DMS79 (cell line): ENCODE measurements at regions not wholly inside any gene's neighbourhood (a gene's known extent, or its start where the extent isn't known, plus 50 kb on each side); places are given as distances from the start of the nearest gene placed in this dataset.

Source experiments
- DNase-seq: peaks from one replicate; lab custom pipeline; 2025; lab: John Stamatoyannopoulos, UW

DNA sequence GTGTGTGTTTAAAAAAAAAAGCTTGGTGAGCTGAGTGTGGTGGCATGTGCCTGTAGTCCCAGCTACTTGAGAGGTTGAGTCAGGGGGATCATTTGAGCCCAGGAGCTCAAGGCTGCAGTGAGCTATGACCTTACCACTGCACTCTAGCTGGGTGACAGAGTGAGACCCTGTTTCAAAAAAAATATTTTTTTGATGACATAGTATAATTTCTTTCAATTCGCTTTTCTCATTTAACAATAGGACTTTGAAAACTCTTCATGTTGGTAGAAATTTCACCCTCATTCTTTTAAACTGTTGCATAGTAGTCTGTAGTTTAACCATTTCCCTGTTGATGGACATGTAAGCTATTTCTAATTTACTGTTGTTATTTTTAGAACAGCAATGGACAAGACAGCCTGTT lies 55.7 kb upstream of the EXOC6 start:
- DNase-seq, result no peak
